ENCODE measurements at regions not wholly inside any gene's neighbourhood (a gene's known extent, or its start where the extent isn't known, plus 50 kb on each side); places are given as distances from the start of the nearest gene placed in this dataset.

- Histone ChIP-seq H3K79me2 (ENCODE audit: insufficient read depth, low read length) (no peaks in the 10 kb centered on the region), H3K9me3 (ENCODE audit: low read length) (no peaks in the 10 kb centered on the region), H3K27ac (ENCODE audit: extremely low read length, insufficient read depth, low read length) (no peak overlapping the region), H3K4me3 (replicated peaks in 1 of 3; ENCODE audit: insufficient read depth in 1 of 3, low read depth in 2 of 3, low read length in 3 of 3) (no peak overlapping the region), H3K4me2 (ENCODE audit: low read depth, low read length) (no peak overlapping the region), H3K27me3 (ENCODE audit: control insufficient read depth in 1 of 2, insufficient read depth in 2 of 2, low read length in 2 of 2) (no peaks in the 10 kb centered on the region), H3K36me3 (replicated peaks in 1 of 2; ENCODE audit: control insufficient read depth in 1 of 2, insufficient read depth in 2 of 2, low read length in 2 of 2) (no peaks in the 10 kb centered on the region), H2AFZ (ENCODE audit: low read length) (no peak overlapping the region), H4K20me1 (ENCODE audit: insufficient read depth, low read length) (no peaks in the 10 kb centered on the region), H3K9ac (ENCODE audit: insufficient read depth, low read depth, low read length) (no peak overlapping the region), H3K4me1 (ENCODE audit: insufficient read depth, low read length) (no peaks in the 10 kb centered on the region)
- TF ChIP-seq ZNF275 (CRISPR knock-in tag; IDR thresholded peaks at IDR 0.05; ENCODE audit: borderline replicate concordance) (no peak), ZNF670 (CRISPR knock-in tag; IDR thresholded peaks at IDR 0.05; ENCODE audit: borderline replicate concordance) (no peak), ZNF446 (CRISPR knock-in tag; IDR thresholded peaks at IDR 0.05) (no peak), KIAA2018 (CRISPR knock-in tag; IDR thresholded peaks at IDR 0.05; ENCODE audit: borderline replicate concordance) (no peak), ZBTB2 (CRISPR knock-in tag; IDR thresholded peaks at IDR 0.05; ENCODE audit: low read depth) (no peak), ZNF615 (CRISPR knock-in tag; IDR thresholded peaks at IDR 0.05; ENCODE audit: borderline replicate concordance) (no peak), ZNF121 (CRISPR knock-in tag; IDR thresholded peaks at IDR 0.05) (no peak), E2F5 (CRISPR knock-in tag; conservative IDR thresholded peaks at IDR 0.05) (no peak)
- FAIRE-seq (no peak), ATAC-seq (no peak), DNase-seq (ENCODE audit: low spot score) (no peak)
- intact Hi-C loops (cut with micrococcal nuclease; ENCODE audit: unreplicated experiment): no loop called here
- WGBS (ENCODE audit: low lambda C conversion rate): 1% methylated on average over 2 of the region's 2 CpGs
- ChIA-PET CTCF (ENCODE audit: low intra/inter-chr PET ratio, low total read pairs) (no interaction called here), POLR2A (no interaction called here)
- no TSS peak for BruUV-seq (replicated peaks)
- in situ Hi-C loops (cut with HindIII; ENCODE audit: extremely low pct_ligation_motif_present, low pct_unique_long_range_greater_than_20kb): no loop called here
Observed at GRCh38 chr4:159780196-159780922, 677.5 kb downstream of the RAPGEF2 start.
